ENCODE measurements at regions not wholly inside any gene's neighbourhood (a gene's known extent, or its start where the extent isn't known, plus 50 kb on each side); places are given as distances from the start of the nearest gene placed in this dataset.

DNA sequence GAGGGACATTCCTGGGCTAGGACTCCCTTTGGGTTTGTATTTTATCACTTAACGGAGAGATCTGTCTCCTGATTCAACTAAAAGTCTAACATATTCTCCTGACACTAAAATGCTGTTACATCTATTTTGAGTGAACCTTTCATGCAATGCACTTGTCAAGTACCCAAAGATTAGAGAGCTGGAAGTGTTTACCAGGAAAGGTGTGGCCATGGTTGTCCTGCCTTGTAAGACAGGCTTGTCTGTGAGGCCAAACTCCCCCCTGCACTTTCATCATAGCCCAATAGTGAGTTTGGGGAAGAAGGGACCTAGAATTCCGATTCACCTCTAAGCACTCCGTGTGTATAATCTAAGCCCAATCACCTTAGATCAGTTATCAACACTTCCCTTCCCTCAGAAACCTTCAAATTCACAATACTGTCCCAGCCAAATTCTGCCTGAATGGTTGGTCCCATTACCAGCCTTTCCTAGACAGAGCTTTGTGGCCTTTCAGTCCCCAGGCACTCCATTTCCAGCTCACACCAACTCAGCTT lies 162.6 kb upstream of the NAMPT start:
- TF ChIP-seq, protein P1, sequence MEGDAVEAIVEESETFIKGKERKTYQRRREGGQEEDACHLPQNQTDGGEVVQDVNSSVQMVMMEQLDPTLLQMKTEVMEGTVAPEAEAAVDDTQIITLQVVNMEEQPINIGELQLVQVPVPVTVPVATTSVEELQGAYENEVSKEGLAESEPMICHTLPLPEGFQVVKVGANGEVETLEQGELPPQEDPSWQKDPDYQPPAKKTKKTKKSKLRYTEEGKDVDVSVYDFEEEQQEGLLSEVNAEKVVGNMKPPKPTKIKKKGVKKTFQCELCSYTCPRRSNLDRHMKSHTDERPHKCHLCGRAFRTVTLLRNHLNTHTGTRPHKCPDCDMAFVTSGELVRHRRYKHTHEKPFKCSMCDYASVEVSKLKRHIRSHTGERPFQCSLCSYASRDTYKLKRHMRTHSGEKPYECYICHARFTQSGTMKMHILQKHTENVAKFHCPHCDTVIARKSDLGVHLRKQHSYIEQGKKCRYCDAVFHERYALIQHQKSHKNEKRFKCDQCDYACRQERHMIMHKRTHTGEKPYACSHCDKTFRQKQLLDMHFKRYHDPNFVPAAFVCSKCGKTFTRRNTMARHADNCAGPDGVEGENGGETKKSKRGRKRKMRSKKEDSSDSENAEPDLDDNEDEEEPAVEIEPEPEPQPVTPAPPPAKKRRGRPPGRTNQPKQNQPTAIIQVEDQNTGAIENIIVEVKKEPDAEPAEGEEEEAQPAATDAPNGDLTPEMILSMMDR (IDR thresholded peaks at IDR 0.05): no peak
- no peak for TF ChIP-seq EZH2 (IDR thresholded peaks at IDR 0.05; ENCODE audit: borderline replicate concordance, insufficient read depth, low read depth, low read length, poor library complexity, severe bottlenecking)
